GM18867 (cell line): ENCODE measurements at regions not wholly inside any gene's neighbourhood (a gene's known extent, or its start where the extent isn't known, plus 50 kb on each side); places are given as distances from the start of the nearest gene placed in this dataset.
"Not testable (repeated sequence)": the region's sequence is repeated elsewhere in the genome, so short reads cannot be mapped to it uniquely, and the experiment has no call there.

Experiments
- ATAC-seq: cut with Tn5 transposase; IDR thresholded peaks from one replicate; pipeline ENCODE4 v1.9.1; 2021; ENCODE audit warnings: mild to moderate bottlenecking, moderate library complexity; ENCODE audit not compliant: unreplicated experiment

GRCh38 chr6:12474167-12475140, 184.3 kb downstream of the EDN1 start:
- no peak for ATAC-seq

GRCh38 chr6:12476484-12476883, 186.3 kb downstream of the EDN1 start:
- no peak for ATAC-seq

- no peak for ATAC-seq
Observed at GRCh38 chr6:12477616-12478015, 187.5 kb downstream of the EDN1 start.

- ATAC-seq = no peak
Observed at GRCh38 chr6:12478921-12479320, 188.8 kb downstream of the EDN1 start.

GRCh38 chr6:12479451-12479850, 189.3 kb downstream of the EDN1 start:
- ATAC-seq = no peak

GRCh38 chr6:12479881-12480280, 189.7 kb downstream of the EDN1 start:
- no peak for ATAC-seq

- no peak for ATAC-seq
Observed at GRCh38 chr6:12480379-12480778, 190.2 kb downstream of the EDN1 start.

GRCh38 chr6:12481292-12481691, 191.1 kb downstream of the EDN1 start:
- ATAC-seq = no peak

- ATAC-seq = no peak
Observed at GRCh38 chr6:12481850-12482249, 191.7 kb downstream of the EDN1 start.

- ATAC-seq = no peak
Observed at GRCh38 chr6:12482386-12483375, 192.5 kb downstream of the EDN1 start.

GRCh38 chr6:12483712-12484111, 193.6 kb downstream of the EDN1 start:
- peak; percentile 84 for ATAC-seq

- ATAC-seq = no peak
Observed at GRCh38 chr6:12484519-12484918, 194.4 kb downstream of the EDN1 start.

- no peak for ATAC-seq
Observed at GRCh38 chr6:12485226-12485764, 195.1 kb downstream of the EDN1 start.

GRCh38 chr6:12485837-12486236, 195.7 kb downstream of the EDN1 start:
- no peak for ATAC-seq

GRCh38 chr6:12490351-12490903, 200.3 kb downstream of the EDN1 start:
- ATAC-seq = no peak

- ATAC-seq = no peak
Observed at GRCh38 chr6:12490904-12491571, 200.9 kb downstream of the EDN1 start.

GRCh38 chr6:12492929-12493328, 202.8 kb downstream of the EDN1 start:
- not testable (repeated sequence) for ATAC-seq

GRCh38 chr6:12493446-12493845, 203.3 kb downstream of the EDN1 start:
- no peak for ATAC-seq

- ATAC-seq = no peak
Observed at GRCh38 chr6:12494161-12494560, 204.0 kb downstream of the EDN1 start.

GRCh38 chr6:12501990-12502389, 211.8 kb downstream of the EDN1 start:
- ATAC-seq = no peak
